Suprapubic skin (tissue), 4 donors: ENCODE measurements at regions not wholly inside any gene's neighbourhood (a gene's known extent, or its start where the extent isn't known, plus 50 kb on each side); places are given as distances from the start of the nearest gene placed in this dataset.
A peak's percentile ranks its signal among the peaks of the same experiment; 100 is the strongest.

Experiments
- DNase-seq, 2 donors: peaks; one replicate each; pipeline ENCODE4 v3.0.0-alpha.2; 2019; ENCODE audit warnings: low spot score in 2 of 2
- H3K27ac ChIP-seq: fragments of 200-600 bp; sonication (generic); one replicate; pipeline ENCODE4 v1.5.1; 2019
- H3K27me3 ChIP-seq: fragments of 200-600 bp; sonication (generic); one replicate; pipeline ENCODE4 v1.5.1; 2019
- H3K36me3 ChIP-seq: fragments of 200-600 bp; sonication (generic); one replicate; pipeline ENCODE4 v1.5.1; 2019
- H3K4me1 ChIP-seq: fragments of 200-600 bp; sonication (generic); one replicate; pipeline ENCODE4 v1.5.1; 2019
- H3K4me3 ChIP-seq: fragments of 200-600 bp; sonication (generic); one replicate; pipeline ENCODE4 v1.5.1; 2019; ENCODE audit warnings: mild to moderate bottlenecking
- H3K9me3 ChIP-seq: fragments of 200-600 bp; sonication (generic); one replicate; pipeline ENCODE4 v1.5.1; 2019
- CTCF ChIP-seq, 2 donors: fragments of 200-600 bp in 1 of 2; fragments of 450-650 bp in 1 of 2; sonication (generic) in 1 of 2; IDR thresholded peaks; one replicate each; pipeline ENCODE4 v1.5.1; 2016 to 2019; ENCODE audit warnings: antibody characterized with exemption in 2 of 2, mild to moderate bottlenecking in 1 of 2, moderate library complexity in 1 of 2
- EP300 ChIP-seq: sonication (generic); formaldehyde crosslinking; IDR thresholded peaks from one replicate; pipeline ENCODE4 v1.6.1; 2017; ENCODE audit warnings: antibody characterized with exemption
- POLR2A ChIP-seq, 2 donors: fragments of 450-650 bp; IDR thresholded peaks; one replicate each; pipeline ENCODE4 v1.6.1; 2017; ENCODE audit warnings: antibody characterized with exemption in 2 of 2, mild to moderate bottlenecking in 2 of 2, moderate library complexity in 2 of 2
- POLR2AphosphoS5 ChIP-seq, 3 donors: sonication (generic); formaldehyde crosslinking; IDR thresholded peaks; one replicate each; pipeline ENCODE4 v1.6.1; 2017; ENCODE audit warnings: antibody characterized with exemption in 3 of 3
- WGBS: methylation state at CpG from one replicate; pipeline ENCODE4 v1.1.5; 2018; 5-methylcytosine and 5-hydroxymethylcytosine counted together

- H3K4me3 ChIP-seq, result no peak overlapping the region
- WGBS, result 57% methylated on average over 7 of the region's 7 CpGs
- H3K9me3 ChIP-seq, result no peaks in the 10 kb centered on the region
- H3K36me3 ChIP-seq, result no peaks in the 10 kb centered on the region
- no peaks in the 10 kb centered on the region for H3K4me1 ChIP-seq
- no peak for DNase-seq
- TF ChIP-seq POLR2AphosphoS5 (IDR thresholded peaks at IDR 0.05) (no peak), CTCF (IDR thresholded peaks at IDR 0.05) (peak in 1 of 2 donors; percentile 6)
- no peak overlapping the region for H3K27ac ChIP-seq
- no peaks in the 10 kb centered on the region for H3K27me3 ChIP-seq
Observed at GRCh38 chr20:21027569-21027968, 78.6 kb downstream of the LINC00237 start.

GRCh38 chr20:21026951-21027350 is 79.2 kb downstream of the LINC00237 start:
- Histone ChIP-seq H3K4me1 (no peaks in the 10 kb centered on the region), H3K27me3 (no peaks in the 10 kb centered on the region), H3K9me3 (no peaks in the 10 kb centered on the region), H3K36me3 (no peaks in the 10 kb centered on the region), H3K4me3 (no peak overlapping the region), H3K27ac (no peak overlapping the region)
- TF ChIP-seq EP300 (no peak), CTCF (IDR thresholded peaks at IDR 0.05) (no peak), POLR2A (IDR thresholded peaks at IDR 0.05) (no peak), POLR2AphosphoS5 (IDR thresholded peaks at IDR 0.05) (no peak)
- 76% methylated on average over 6 of the region's 6 CpGs for WGBS
- DNase-seq, result no peak

GRCh38 chr20:21024420-21024819 is 81.7 kb downstream of the LINC00237 start:
- peaks cover 16% of the 10 kb centered on the region for H3K27me3 ChIP-seq
- H3K27ac ChIP-seq, result no peak overlapping the region
- 85% methylated on average over 3 of the region's 3 CpGs for WGBS
- TF ChIP-seq CTCF (IDR thresholded peaks at IDR 0.05), result no peak
- no peak for TF ChIP-seq EP300
- no peak for TF ChIP-seq POLR2AphosphoS5 (IDR thresholded peaks at IDR 0.05)
- no peak for TF ChIP-seq POLR2A (IDR thresholded peaks at IDR 0.05)
- no peaks in the 10 kb centered on the region for H3K36me3 ChIP-seq
- H3K9me3 ChIP-seq, result no peaks in the 10 kb centered on the region
- H3K4me1 ChIP-seq, result peaks cover 7% of the 10 kb centered on the region
- DNase-seq, result no peak
- H3K4me3 ChIP-seq, result no peak overlapping the region

- DNase-seq, result no peak
- Histone ChIP-seq H3K4me1 (peaks cover 7% of the 10 kb centered on the region), H3K4me3 (no peak overlapping the region), H3K27me3 (peaks cover 30% of the 10 kb centered on the region), H3K9me3 (no peaks in the 10 kb centered on the region), H3K36me3 (no peaks in the 10 kb centered on the region), H3K27ac (no peak overlapping the region)
- TF ChIP-seq CTCF (IDR thresholded peaks at IDR 0.05) (no peak), EP300 (no peak), POLR2A (IDR thresholded peaks at IDR 0.05) (no peak), POLR2AphosphoS5 (IDR thresholded peaks at IDR 0.05) (no peak)
- 83% methylated on average over 5 of the region's 5 CpGs for WGBS
Observed at GRCh38 chr20:21022925-21023324, 83.2 kb downstream of the LINC00237 start.

GRCh38 chr20:21021472-21021790 is 84.7 kb downstream of the LINC00237 start:
- no peak for DNase-seq
- WGBS, result 67% methylated on average over 1 of the region's 1 CpG
- no peak overlapping the region for H3K27ac ChIP-seq

More at GRCh38 chr20:21021472-21021790, 84.7 kb downstream of the LINC00237 start:
- TF ChIP-seq POLR2AphosphoS5 (IDR thresholded peaks at IDR 0.05), result no peak
- no peak for TF ChIP-seq CTCF (IDR thresholded peaks at IDR 0.05)
- TF ChIP-seq EP300, result no peak
- no peaks in the 10 kb centered on the region for H3K36me3 ChIP-seq
- H3K27me3 ChIP-seq, result peaks cover 36% of the 10 kb centered on the region
- H3K4me3 ChIP-seq, result no peak overlapping the region
- H3K4me1 ChIP-seq, result peaks cover 7% of the 10 kb centered on the region
- no peaks in the 10 kb centered on the region for H3K9me3 ChIP-seq
